Left kidney (tissue), 1 donor: ENCODE measurements at regions not wholly inside any gene's neighbourhood (a gene's known extent, or its start where the extent isn't known, plus 50 kb on each side); places are given as distances from the start of the nearest gene placed in this dataset.

Experiments
- DNase-seq: peaks from one replicate; pipeline ENCODE4 v3.0.0-alpha.2; 2013

DNA sequence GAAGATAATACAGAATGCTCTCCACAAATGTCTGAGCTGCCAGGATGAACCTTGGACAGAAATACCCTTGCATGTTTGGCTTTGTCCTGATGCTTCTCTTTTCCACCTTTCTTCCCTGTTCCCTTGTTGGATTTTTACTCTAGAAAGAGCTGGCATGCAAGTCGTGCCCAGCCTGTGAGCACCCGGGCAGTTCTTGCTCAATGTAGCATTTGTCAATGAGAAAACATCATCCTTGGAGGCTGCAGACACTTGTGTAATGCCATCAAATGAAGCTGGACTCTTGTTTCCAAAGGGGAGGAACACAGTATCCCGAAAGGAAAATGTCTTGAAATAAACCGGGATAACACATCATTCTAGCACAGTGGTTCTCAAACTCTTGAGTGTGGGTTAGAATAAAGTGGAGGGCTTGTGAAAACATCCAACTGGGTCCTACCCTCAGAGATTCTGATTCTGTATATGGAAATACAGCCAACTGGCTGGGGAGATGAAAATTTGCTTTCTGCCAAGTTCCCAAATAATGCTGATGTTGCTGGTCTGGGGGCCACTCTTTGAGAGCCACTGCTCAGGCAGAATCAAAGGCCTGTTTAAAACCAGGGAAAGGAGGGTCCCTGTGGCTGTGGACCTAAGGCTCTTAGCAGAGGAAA is 237.2 kb downstream of the SPATA18 start:
- DNase-seq = no peak

DNA sequence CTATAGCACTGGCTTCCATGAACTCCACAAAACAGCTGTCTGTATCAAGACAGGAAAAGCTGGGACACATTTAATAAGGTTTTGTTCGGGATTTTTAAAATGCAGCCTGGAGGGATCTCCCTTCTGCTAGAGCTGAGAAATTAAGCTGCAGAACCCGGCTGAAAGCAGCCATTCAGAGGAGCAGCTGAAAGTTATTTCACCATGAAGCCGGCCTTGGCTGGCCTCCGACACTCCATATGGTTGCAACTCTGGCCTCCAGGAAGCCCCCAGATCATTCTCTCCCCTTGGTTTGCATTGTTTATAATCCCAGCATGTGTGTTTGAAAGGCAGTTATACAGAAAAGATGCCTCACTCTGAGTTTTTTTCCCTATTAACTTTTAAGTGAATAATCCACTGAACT is 239.4 kb downstream of the SPATA18 start:
- peak; percentile 12 for DNase-seq

DNA sequence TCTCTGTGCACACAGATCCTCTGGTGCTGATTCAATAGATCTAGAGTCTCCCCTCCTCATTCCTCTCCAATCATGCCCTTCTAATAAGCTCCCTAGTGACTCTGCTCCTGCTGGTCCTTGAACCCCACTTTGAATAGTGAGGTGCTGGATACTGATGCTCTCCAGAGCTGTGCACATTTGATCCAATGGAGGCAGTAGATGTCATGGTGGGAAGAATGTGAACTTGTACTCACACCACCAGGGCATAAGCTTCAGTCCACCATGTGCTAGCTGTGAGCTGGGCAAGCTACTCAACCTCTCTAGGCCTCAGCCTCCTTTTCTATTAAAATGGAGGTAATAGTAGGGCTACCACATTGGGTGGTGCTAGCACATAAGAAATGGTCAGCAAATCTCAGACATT is 241.1 kb downstream of the SPATA18 start:
- no peak for DNase-seq

DNA sequence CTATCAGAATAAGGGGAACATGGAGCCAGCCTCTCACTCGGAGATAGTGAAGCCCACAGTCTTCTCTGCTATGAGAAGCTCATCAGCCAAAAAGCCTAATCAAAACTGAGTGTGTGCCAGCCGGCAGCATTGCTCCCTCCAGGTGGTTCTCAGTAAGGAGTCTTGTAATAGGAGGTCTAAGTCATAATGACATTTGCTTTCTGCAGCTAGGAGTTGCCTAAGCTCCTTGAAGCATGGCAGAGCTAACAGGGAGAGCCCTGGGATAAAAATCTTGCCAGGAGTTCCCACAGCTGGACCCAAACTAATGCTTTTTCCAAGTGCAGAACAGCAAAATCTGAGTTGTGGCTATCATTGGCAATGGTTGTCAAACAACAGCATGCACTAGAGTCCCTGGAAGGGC is 245.2 kb downstream of the SPATA18 start:
- no peak for DNase-seq

DNA sequence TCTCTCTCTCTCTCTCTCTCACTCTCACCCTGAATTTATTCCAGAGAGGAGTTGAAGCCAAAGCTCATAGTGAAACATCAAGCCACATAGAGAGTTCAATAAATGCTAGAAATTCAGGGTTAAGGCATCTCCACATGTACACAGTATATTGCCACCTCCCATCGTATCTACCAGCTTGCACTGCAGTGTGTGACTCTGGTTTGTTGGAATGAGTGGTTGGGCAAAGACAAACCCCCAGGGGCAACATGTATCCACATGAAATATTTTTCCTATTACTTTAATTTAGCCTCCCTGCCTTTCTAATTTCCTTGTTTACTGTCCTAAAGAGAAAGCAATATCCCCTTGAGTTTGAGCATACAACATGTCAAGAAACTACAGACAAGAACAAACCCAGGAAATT is 247.3 kb downstream of the SPATA18 start:
- DNase-seq = no peak

DNA sequence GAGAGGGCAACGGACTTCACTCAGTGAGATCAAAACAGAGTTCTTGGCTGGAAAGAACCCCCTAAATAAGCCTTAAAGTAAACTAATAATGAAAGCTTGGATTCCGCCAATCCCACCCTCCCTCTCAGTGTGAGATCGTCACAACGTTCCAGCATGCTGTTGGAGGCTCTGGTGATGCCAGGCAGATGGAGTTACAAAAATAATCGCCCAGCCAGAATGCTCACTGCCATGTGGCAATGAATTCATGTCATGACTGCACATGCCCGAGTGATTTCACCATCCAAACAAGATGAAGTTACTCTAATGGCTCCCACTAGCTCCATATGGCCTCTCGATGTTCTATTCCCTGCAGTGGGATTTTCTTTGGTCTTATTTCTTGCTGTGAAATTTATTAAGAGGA is 248.0 kb downstream of the SPATA18 start:
- DNase-seq = no peak

DNA sequence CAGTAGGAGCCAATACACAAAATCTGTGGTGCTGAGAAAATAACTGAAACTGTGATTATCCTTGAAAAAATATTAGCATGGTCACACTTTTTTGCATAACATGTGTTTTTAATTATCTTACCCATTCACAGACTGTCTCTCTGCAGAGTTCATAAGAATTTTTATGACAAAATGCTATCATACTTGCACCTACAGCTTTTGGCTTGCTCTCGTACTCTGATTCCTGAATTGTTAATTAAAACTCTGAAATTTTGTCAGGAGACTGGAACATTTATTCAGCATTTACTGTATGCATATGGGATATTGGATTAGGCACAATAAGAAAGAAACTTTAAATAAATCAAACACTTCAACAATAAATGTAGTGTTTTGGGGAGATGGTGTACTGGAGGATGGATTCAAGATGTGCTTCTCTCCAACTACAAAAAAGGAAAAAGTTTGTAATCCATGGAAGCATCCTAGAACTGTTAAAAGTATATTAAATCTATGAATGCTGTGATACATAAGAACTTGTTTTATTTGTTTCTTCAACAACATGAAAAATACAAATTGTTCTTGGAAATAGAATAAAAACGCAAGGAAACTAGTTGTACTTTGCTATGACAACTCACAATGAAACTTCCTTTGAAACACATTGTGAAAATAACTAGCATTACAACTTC is 260.5 kb downstream of the SPATA18 start:
- DNase-seq = no peak

DNA sequence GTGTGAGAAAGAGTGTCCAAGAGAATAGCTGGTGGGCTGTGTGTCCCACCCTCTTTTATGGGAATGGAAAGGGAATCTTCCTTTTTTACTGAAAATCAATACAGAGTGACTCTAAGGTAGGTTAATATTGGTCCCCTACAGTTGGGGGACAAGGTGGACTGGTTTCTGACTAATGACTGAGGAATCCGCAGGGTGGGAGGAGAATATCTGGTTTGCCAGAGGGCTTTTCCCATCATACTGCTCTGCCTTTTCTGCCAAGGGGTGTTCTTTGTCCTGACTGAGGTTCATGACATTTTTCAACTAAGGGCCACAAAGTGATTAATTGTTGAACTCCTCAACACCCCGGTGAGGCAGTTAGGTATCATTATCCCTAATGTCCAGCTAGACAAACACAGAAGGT is 261.6 kb downstream of the SPATA18 start:
- no peak for DNase-seq

DNA sequence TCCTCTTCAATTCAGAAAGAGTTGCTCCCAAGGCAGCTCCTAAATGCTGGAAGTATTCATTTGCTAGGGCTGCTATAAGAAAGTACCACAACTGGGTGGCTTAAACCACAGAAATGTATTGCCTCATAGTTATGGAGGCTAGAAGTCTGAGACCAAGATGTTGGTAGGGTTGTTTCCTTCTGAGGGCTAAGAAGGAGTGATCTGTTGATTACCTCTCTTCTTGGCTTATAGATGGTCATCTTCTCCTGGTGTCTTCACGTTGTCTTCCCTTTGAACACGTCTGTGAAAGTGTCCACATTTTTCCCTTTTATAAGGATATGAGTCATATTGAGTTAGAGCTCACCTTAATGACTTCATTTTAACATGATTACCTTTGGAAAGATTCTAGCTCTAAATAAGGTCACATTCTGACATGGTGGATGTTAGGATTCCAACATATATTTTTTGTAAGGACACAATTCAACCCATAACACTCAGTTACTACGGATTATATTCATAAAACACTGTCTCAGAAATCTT is 266.3 kb downstream of the SPATA18 start:
- DNase-seq = no peak

DNA sequence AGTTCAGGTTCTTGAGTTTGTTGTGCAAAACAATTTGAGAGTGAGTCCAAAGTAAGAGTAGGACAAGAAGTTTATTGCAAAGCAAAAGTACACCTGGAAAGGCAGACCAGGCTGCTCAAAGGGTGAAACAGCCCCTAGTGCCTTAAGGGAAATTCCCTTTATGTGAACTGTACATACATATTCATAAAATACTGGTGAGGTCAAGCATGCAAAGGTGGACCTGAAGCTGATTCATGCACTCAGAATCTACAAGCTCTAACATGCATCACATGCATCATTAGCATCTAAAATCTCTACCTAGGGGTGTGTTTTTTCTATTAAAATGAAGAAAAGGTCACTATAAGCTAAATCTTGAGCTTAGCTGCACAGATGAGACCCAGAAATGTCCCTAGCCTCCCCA is 266.9 kb downstream of the SPATA18 start:
- no peak for DNase-seq

DNA sequence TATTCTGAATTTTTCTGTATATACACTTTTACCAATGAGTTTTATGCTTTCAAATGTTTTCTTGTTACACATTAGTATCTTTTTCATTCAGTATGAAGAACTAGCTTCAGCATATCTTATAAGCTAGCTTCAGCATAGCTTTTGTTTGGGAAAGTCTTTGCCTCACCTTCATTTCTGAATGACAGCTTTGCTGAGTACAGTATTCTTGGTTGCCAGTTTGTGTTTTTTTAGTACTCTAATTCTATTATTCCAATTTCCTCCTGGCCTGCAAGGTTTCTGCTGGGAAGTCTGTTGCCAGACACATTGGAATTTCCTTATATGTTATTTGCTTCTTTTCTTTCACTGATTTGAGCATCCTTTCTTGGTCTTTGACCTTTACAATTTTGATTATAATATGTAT is 278.8 kb downstream of the SPATA18 start:
- DNase-seq = no peak

DNA sequence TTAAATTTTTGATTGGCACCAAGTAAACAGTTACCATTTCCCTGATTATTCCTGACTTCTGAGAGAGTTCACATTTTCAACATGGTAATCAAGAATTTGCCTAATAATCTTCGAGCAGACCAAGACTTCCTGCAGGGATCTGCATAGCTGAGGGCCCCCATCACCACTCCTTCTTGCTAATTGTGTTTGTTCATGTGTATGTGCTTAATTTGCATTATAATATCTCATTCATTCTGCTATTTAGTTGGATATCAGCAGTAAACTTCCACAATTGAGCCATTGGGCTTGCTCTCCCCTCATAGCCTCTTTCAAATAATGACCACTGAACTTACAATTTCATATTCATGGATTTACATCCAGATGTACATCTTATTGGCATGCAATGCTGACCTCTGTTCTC is 292.5 kb downstream of the SPATA18 start:
- no peak for DNase-seq

DNA sequence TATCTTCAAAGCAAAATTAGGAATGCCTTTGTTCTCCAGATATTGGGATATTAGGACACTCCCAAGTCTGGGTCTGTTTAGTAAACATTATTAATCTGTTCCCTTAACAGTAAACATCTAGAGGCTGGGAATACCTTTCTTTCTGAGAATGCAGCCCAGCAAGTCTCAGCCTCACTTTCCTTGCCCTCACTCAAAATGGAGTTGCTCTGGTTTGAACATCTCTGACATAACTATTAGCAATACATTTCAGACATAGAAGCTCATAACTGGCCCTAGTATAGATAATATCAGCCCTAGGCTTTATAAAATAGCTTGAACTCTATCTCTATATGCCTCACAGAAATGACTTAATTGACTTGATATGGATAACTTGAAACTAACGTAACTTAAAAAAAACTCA is 299.8 kb downstream of the SPATA18 start:
- no peak for DNase-seq

DNA sequence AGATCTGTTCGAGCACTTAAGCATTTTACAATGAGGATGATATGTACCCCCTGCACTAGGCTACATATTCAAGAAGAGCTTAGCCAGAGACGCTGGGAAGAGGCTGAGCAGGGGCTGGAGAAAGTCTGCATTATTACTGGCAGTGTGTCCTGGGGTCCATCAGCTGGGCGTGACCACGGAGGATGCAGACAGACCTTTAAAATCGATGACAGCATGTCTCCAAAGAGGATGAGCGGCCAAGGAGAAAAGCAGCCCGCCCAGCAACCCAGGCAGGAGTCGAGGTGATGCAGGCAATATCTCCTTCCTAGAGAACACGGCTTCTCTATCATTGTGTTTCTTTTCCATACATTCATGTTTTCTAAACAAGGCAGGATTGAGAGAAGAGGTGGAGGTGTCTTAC is 300.7 kb downstream of the USP46 start:
- DNase-seq = no peak

DNA sequence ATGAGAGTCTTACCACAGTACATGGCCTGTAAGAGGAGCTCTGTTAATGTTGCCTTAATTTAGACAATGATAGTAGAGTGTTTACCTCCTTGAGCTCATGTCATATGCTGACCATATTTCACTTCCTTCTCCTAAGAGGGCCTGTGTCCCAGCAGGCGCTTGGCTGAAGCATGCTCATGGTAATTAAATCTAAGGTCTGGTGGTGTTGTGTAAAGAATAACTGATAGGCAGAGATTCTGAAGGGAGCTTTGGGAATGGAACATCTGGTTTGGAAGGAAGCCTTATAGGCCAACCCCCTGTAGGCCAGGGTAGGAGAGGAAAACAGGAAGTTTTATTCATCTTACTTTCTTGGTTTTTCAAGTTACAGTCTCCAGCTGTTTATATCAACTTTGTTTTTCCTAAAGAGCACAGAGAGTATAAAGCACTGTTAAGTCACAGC is 300.2 kb downstream of the USP46 start:
- no peak for DNase-seq

DNA sequence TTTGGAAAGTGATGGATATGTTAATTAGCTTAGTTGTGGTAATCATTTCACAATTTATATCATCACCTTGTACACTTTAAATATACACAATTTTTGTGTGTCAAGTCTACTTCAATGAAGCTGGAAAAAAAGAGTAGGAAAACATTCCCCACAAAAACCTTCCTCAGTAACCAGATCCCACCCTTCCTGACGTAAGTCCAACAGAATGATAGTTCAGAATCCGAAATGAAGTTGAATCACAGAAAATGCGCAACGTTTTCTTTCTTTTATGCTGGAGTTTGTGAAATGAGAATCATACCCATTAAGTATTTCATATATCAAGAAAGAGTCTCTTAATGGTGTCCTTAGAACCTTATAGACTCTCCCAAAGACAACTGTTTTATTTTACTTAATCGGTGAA is 292.9 kb downstream of the USP46 start:
- DNase-seq = no peak

DNA sequence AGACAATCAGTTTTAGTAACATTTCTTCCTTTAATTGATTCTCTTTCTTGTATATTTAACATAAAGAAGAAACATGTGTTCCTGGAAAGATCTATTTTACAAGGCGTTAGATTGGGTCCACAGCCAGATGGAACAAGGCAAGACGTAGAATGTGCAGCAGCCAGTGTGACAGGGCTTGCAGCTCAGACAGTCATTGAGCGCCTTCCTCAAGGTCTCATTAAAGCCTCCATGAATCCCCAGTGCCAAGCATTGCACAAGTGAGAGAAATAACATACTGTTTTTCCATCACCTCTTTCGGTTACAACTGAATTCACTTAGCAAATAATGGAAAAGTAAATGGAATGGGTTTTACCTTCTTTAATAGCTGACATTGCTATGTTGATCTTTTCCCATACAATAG is 292.5 kb downstream of the USP46 start:
- DNase-seq = no peak

DNA sequence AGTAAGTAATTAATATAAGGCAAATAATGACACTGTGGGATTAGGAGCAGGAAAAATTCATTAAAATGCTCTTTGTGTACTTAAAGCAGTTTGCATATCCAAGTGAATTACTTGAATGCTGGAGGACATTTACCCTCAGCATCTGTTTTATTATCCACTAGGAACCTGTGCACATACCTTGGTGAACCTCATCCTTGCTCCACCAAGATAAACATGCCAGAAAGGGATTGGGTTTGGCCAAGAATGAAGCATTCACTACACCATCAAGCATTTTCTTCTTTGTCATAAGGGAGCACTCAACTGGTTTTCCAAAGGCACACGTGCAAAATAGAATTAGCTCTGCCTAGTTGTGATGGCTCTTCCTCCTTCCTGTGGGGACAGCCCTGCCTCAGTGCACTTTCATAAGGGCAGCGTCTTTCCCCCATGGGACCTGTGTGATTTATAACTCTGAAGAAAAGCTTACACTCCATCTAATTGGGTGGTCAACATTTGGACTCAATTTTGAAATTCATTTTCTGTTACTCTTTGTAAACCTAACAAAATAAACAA is 291.7 kb downstream of the USP46 start:
- DNase-seq = no peak

DNA sequence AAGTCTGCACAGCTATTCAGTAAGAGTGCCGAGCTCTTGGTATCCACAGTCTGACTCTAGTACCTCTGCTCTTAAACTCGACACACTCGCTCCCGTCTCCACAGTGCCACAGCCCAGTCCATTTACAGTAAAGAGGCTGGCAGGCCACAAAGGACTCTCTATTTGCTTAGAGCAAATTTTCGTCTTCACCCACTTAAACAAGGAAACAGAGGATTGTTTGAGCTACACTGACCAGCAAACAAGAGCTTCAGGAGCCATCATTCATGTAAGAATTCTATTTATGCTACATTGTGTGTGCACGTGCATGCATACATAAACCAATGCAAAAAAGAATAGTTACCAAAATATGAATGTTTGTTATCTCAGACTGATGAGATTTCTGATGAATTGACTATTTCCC is 290.2 kb downstream of the USP46 start:
- no peak for DNase-seq

DNA sequence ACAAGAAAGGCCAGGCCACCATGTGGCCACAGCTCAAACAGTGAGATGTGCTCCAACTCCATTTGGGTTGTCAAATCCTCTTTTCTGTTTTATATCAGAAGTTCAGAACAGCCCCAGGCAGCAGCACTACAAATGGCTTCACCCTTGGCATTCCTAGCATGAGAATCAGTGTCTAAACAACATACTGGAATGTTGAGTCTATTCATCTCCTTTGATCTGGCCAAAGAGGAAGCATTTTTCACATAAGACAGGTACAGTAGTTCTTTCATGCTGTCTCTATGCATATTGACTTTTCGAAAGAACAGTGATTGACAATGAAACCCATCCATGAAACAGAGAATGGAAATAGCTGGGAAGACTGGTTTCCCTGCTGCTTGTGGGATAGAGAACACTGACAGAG is 289.5 kb downstream of the USP46 start:
- no peak for DNase-seq

DNA sequence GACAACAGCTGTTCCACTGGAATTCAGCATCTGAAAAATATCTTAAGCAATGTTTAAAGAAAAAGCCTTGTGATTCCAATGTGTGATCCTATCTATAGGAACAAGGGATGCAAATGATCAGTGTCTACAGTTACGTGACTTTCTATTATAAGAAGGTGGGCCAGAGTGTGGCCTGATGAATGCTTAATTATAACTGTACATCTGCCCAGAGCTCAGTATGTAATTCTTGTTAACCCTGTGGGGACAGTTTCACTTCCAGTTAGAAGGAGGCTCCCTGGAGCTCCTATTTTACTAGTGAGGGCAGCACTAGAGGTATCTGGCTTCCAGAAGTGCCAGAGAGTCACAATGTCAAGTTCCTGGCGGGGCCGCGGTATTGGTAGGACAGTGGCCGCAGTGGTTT is 288.5 kb downstream of the USP46 start:
- no peak for DNase-seq

DNA sequence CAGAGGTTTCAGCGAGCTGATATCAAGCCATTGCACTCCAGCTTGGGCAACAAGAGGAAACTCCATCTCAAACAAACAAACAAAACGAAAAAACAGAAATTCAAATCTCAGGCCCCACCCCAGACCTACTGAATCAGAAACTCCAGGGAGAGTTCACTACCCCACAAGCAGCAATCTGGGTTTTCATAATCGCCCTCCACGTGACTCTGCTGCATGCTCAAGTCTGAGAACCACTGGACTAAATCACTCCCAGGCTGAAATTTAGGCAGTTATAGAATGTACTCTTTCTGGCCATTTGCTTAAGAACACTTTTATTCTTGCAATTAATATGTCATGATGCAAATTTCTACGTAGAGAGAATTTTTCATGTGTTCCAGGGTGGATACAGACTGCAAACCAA is 287.3 kb downstream of the USP46 start:
- no peak for DNase-seq

DNA sequence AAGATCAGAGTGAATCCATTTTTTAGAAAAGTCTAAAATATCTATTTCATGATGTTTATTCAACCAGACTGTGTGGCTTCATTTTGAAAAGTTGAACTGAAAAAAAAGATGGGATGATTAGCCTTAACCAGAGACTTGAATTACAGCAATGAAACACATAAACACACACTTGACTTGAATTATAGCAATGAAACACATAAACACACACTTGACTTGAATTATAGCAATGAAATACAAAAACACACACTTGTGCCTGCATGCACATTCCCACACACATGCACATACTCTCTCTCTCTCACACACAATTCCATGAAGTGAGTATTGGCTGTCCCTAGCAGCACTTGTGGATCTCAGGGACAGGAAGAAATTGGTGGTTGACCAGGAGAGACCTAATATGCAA is 286.8 kb downstream of the USP46 start:
- no peak for DNase-seq

DNA sequence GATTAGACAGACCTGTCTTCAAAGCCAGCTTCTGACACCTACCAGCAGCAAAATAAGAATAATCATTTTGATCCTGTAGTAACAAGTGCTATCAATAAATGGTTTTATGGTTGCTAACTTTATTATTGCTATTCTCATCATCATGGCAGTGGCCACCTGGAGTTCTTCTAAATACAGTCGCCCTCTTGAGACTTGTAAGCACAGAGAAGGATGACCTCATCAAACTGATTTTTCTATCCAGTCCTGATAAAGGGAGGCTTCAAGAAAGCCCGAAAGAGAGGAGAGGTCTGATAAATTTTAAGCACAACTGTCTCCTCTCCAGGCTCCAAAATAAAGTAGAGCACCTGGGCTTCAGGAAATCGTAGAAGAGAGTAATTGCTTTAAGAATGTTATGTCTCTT is 286.4 kb downstream of the USP46 start:
- no peak for DNase-seq
